22Rv1 (cell line): ENCODE measurements at regions not wholly inside any gene's neighbourhood (a gene's known extent, or its start where the extent isn't known, plus 50 kb on each side); places are given as distances from the start of the nearest gene placed in this dataset.

Experiments
- H3K27ac ChIP-seq: fragments of 450-650 bp; 2 replicates; pipeline ENCODE4 v1.5.1; 2017
- ZFX ChIP-seq: fragments of 450-650 bp; IDR thresholded peaks from 2 replicates; pipeline ENCODE4 v1.6.1; 2017; ENCODE audit warnings: antibody characterized with exemption, borderline replicate concordance
- TF ChIP-seq, protein P1 (sequence below): fragments of 450-650 bp; IDR thresholded peaks from 2 replicates; pipeline ENCODE4 v1.5.1; 2017; ENCODE audit warnings: mild to moderate bottlenecking

DNA sequence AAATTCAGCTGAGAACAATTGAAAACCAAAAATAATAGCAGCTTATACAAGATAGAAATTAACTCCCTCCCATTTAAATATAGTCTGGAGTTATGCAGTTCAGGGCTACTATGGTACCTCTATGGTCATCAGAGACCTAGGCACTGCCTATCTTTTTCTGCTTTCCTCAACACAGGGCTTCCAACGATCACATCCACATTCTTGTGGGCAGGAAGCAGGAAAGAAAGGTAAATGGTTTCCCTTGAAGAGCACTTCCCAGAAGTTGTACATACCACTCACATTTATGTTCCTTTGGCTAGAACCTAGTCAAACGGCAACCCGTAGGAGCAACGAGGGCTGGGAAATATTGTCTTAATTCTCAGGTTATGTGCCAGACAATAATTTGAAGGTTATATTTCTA lies 197.7 kb upstream of the PRICKLE2 start:
- no peak overlapping the region for H3K27ac ChIP-seq
- TF ChIP-seq, protein P1, sequence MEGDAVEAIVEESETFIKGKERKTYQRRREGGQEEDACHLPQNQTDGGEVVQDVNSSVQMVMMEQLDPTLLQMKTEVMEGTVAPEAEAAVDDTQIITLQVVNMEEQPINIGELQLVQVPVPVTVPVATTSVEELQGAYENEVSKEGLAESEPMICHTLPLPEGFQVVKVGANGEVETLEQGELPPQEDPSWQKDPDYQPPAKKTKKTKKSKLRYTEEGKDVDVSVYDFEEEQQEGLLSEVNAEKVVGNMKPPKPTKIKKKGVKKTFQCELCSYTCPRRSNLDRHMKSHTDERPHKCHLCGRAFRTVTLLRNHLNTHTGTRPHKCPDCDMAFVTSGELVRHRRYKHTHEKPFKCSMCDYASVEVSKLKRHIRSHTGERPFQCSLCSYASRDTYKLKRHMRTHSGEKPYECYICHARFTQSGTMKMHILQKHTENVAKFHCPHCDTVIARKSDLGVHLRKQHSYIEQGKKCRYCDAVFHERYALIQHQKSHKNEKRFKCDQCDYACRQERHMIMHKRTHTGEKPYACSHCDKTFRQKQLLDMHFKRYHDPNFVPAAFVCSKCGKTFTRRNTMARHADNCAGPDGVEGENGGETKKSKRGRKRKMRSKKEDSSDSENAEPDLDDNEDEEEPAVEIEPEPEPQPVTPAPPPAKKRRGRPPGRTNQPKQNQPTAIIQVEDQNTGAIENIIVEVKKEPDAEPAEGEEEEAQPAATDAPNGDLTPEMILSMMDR, result no peak
- TF ChIP-seq ZFX, result no peak

DNA sequence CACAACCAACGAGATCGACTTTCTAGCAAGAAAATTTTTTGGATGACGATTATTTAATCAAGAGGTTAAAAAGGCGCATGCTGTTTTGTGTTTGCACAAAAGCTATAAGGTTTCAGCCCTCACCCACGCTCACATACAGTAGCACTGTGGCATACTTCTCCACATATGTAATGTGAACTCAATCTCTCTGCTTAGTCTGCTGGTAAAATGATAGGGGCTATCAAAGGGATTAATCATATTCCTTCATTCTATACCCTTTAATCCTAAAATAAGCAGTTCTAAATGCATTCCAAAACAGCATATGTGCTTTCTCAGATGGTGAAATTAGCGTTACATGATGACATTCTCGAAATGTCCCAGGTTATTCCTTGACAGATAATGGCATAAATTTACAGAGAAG lies 196.9 kb upstream of the PRICKLE2 start:
- TF ChIP-seq, protein P1, result no peak
- no peak for TF ChIP-seq ZFX
- no peak overlapping the region for H3K27ac ChIP-seq

DNA sequence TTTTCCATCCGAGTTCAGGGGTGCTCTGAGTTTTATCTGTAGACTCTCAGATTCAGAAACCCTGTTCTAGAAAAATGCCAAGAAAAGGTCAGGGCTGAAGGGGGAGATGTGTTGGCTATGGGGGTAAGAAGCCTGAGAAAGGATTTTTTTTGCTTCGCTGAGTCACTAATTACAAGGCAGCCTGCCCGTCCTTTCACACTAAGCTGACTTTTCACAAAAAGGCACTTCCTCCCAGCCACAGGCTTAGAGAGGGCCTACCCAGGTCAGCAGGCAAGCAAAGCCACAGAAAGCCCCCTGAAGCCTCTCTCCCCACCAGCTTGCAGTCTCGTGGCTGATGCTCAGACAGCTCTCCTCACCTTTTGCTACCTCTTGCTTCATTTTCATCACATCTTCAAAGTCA lies 192.6 kb upstream of the PRICKLE2 start:
- H3K27ac ChIP-seq, result no peak overlapping the region
- TF ChIP-seq, protein P1, result no peak
- no peak for TF ChIP-seq ZFX

DNA sequence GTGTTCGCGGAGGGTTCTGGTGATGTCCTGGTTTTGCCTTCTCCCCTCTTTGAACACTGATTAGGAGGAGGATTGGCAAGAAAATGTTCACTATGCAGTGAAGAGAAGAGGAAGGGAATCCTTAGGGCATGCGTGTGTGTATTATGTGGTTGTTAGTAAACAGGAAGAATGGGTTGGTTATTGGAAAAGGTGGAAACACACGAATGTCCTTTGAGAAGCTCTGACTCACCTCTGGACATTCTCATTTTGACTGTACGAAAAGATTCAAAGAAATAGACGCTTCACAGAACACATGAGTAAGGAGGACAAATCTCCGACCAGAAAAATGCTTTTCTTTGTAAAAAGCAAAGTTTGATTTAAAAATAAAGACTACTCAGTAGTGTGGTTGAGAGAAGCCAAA lies 188.8 kb upstream of the PRICKLE2 start:
- H3K27ac ChIP-seq, result no peak overlapping the region
- TF ChIP-seq ZFX, result no peak
- TF ChIP-seq, protein P1, result no peak

DNA sequence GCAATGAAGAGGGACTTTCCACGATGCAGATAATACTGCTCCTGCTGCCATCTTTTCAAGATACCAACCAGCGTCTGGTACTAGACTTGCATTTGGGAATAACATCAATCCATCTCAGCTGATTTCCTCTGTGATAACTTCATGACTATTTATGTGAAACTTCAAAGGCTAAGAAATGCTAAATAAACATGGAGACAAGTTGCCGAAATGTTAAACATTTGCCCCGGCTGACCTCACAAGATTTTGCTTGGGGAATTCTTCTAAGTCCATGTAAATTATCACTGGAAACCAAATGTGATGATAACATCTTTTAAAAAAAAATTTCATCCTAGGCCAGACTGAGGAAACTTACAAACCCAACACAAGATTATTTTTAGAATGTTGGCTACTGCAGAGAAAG lies 185.8 kb upstream of the PRICKLE2 start:
- TF ChIP-seq ZFX, result no peak
- TF ChIP-seq, protein P1, result no peak

DNA sequence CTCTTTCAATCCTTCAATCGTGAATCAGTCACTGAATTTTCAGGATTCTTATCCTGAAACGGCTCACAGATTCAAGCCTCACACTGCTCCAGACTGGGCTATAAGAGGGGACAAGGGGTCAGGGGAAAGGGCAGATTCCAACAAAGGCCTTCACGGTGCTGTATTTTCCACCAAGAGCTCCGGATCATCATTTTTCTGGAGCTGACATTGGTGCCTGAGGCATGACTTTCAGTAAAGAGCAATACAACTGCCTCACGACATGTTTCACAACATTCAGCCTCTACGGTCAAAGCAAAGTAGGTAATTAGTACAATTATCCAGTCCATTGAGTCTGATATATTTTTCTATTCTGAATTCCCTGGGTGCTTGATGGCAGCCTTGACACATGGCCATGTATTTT lies 185.0 kb upstream of the PRICKLE2 start:
- TF ChIP-seq, protein P1, result no peak
- TF ChIP-seq ZFX, result no peak
- no peak overlapping the region for H3K27ac ChIP-seq

More for the DNA sequence above, 185.8 kb upstream of the PRICKLE2 start:
- H3K27ac ChIP-seq, result no peak overlapping the region

DNA sequence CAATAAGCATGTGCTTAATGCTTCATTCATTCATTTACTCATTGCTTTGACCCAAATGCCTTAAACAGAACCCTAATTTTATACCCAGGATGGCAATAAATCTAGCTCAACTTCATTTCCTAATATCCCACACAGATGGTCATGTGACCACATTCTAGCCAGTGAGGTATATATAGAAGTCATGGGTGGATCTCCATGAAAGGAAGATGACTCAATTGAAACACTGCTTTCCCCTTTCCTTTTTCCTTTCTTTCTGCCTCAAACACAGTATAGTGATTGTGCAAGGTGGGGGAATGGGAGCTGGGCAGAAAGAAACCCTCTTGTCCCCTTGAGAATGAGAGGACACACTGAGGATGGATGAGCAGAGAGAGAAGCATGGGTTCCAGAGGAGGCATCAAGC lies 183.5 kb upstream of the PRICKLE2 start:
- TF ChIP-seq ZFX, result no peak
- TF ChIP-seq, protein P1, result no peak

More for the DNA sequence above, 183.5 kb upstream of the PRICKLE2 start:
- no peak overlapping the region for H3K27ac ChIP-seq
